K562 (cell line): ENCODE measurements at regions not wholly inside any gene's neighbourhood (a gene's known extent, or its start where the extent isn't known, plus 50 kb on each side); places are given as distances from the start of the nearest gene placed in this dataset.

Experiments
- BACH1 ChIP-seq: fragments of 200-800 bp; sonication (Bioruptor generic); IDR thresholded peaks from 2 replicates; pipeline ENCODE4 v1.6.1; 2016; ENCODE audit warnings: missing genetic modification characterization, missing compliant biosample characterization
- CBFA2T2 ChIP-seq: fragments of 450-650 bp; conservative IDR thresholded peaks from 2 replicates; pipeline ENCODE4 v1.6.1; 2017; ENCODE audit warnings: mild to moderate bottlenecking
- CREM ChIP-seq: IDR thresholded peaks from 2 replicates; pipeline ENCODE4 v1.6.1; 2014; ENCODE audit warnings: antibody characterized with exemption, low read depth
- CUX1 ChIP-seq: fragments of 200-800 bp; sonication (Bioruptor generic); IDR thresholded peaks from 2 replicates; pipeline ENCODE4 v1.6.1; 2016; ENCODE audit warnings: missing genetic modification characterization, missing compliant biosample characterization
- ELF1 ChIP-seq: fragments of 200-800 bp; sonication (Bioruptor generic); IDR thresholded peaks from 2 replicates; pipeline ENCODE4 v1.6.1; 2016; ENCODE audit warnings: missing genetic modification characterization, missing compliant biosample characterization
- FOXA3 ChIP-seq, 2 experiments: fragments of 450-650 bp in 1 of 2; sonication (generic) in 1 of 2; formaldehyde crosslinking; IDR thresholded peaks in 1 of 2; conservative IDR thresholded peaks in 1 of 2; 2 replicates each; pipeline versions ENCODE4 v1.4.0 to v1.8.0; 2020 to 2022; ENCODE audit warnings: mild to moderate bottlenecking in 2 of 2, missing genetic modification reagents in 1 of 2
- GATAD2B ChIP-seq: fragments of 450-650 bp; IDR thresholded peaks from 2 replicates; pipeline ENCODE4 v1.6.1; 2017; ENCODE audit warnings: mild to moderate bottlenecking, borderline replicate concordance
- HDAC1 ChIP-seq, 2 experiments: fragments of 450-650 bp; IDR thresholded peaks; 2 replicates each; pipeline ENCODE4 v1.6.1; 2016 to 2017; ENCODE audit warnings: inconsistent platforms in 1 of 2, mild to moderate bottlenecking in 1 of 2, moderate library complexity in 1 of 2
- KDM1A ChIP-seq, 2 experiments: fragments of 450-650 bp; IDR thresholded peaks; 2 replicates each; pipeline ENCODE4 v1.6.1; 2016; ENCODE audit warnings: mild to moderate bottlenecking in 2 of 2
- MAFK ChIP-seq: IDR thresholded peaks from 2 replicates; pipeline ENCODE4 v1.6.1; 2011; ENCODE audit warnings: low read length, improper control_type of control experiment
- MBD1 ChIP-seq: fragments of 250-450 bp; sonication (Bioruptor Pico); IDR thresholded peaks from 2 replicates; pipeline ENCODE4 v1.8.0; 2022; ENCODE audit warnings: inconsistent platforms
- MEIS2 ChIP-seq: fragments of 450-650 bp; IDR thresholded peaks from 2 replicates; pipeline ENCODE4 v1.6.1; 2014; ENCODE audit warnings: mild to moderate bottlenecking; ENCODE audit not compliant: partially characterized antibody
- MTA1 ChIP-seq: fragments of 450-650 bp; IDR thresholded peaks from 2 replicates; pipeline ENCODE4 v1.6.1; 2017; ENCODE audit warnings: borderline replicate concordance
- NEUROD1 ChIP-seq: fragments of 150-350 bp; IDR thresholded peaks from 2 replicates; pipeline ENCODE4 v1.6.1; 2014; ENCODE audit warnings: borderline replicate concordance, low read length, low read depth; ENCODE audit not compliant: partially characterized antibody
- NFE2 ChIP-seq: IDR thresholded peaks from 2 replicates; pipeline ENCODE4 v1.6.1; 2014; ENCODE audit warnings: antibody characterized with exemption, low read depth
- NFIC ChIP-seq: fragments of 450-650 bp; IDR thresholded peaks from 2 replicates; pipeline ENCODE4 v1.6.1; 2017; ENCODE audit warnings: mild to moderate bottlenecking, inconsistent platforms
- NRF1 ChIP-seq, 2 experiments: fragments of 450-650 bp; IDR thresholded peaks in 1 of 2; conservative IDR thresholded peaks in 1 of 2; 2 replicates each; pipeline ENCODE4 v1.6.1; 2014; ENCODE audit warnings: mild to moderate bottlenecking in 2 of 2
- PHF8 ChIP-seq: fragments of 200-600 bp; sonication (generic); IDR thresholded peaks from 2 replicates; pipeline ENCODE4 v1.6.1; 2012; ENCODE audit warnings: mixed run types, mild to moderate bottlenecking, inconsistent platforms, low read length, moderate library complexity, borderline replicate concordance
- PKNOX1 ChIP-seq: fragments of 450-650 bp; IDR thresholded peaks from 2 replicates; pipeline ENCODE4 v1.6.1; 2016
- POLR2AphosphoS2 ChIP-seq: IDR thresholded peaks from 2 replicates; pipeline ENCODE4 v1.6.1; 2012; ENCODE audit warnings: low read length, improper control_type of control experiment
- POLR3G ChIP-seq: IDR thresholded peaks from 2 replicates; pipeline ENCODE4 v1.6.1; 2011; ENCODE audit not compliant: insufficient read length, insufficient replicate concordance; ENCODE audit errors: extremely low read depth
- STAT5A ChIP-seq: IDR thresholded peaks from 2 replicates; pipeline ENCODE4 v1.6.1; 2012; ENCODE audit warnings: low read length, inconsistent platforms, borderline replicate concordance
- XRCC5 ChIP-seq: fragments of 200-400 bp; formaldehyde crosslinking; IDR thresholded peaks from 2 replicates; pipeline ENCODE4 v1.6.1; 2017; ENCODE audit warnings: low read depth, mild to moderate bottlenecking, low read length
- ZNF174 ChIP-seq: fragments of 250-450 bp; sonication (Bioruptor Pico); IDR thresholded peaks from 2 replicates; pipeline ENCODE4 v1.4.0; 2020; ENCODE audit warnings: mild to moderate bottlenecking
- ZNF217 ChIP-seq: sonication (generic); formaldehyde crosslinking; IDR thresholded peaks from 2 replicates; pipeline ENCODE4 v1.8.0; 2022; ENCODE audit warnings: mild to moderate bottlenecking, missing genetic modification reagents

GRCh38 chr5:10913841-10914240, 152.8 kb upstream of the DAP start (continued):
- TF ChIP-seq BACH1 (tag) (peak; percentile 26; the same call in 1 of the 2 replicates), MTA1 (no peak), XRCC5 (no peak), NRF1 (conservative IDR thresholded peaks at IDR 0.05 in 1 of 2, IDR thresholded peaks at IDR 0.05 in 1 of 2) (no peak), NFE2 (peak; percentile 87), GATAD2B (no peak), ELF1 (no peak), ZNF217 (no peak), MEIS2 (peak; percentile 74), MAFK (peak; percentile 61; the same call in 1 of the 2 replicates), CREM (peak; percentile 62), NFIC (peak; percentile 80), CBFA2T2 (peak; percentile 56), KDM1A (IDR thresholded peaks at IDR 0.05) (no peak), PKNOX1 (peak; percentile 58), MBD1 (no peak), CUX1 (no peak), ZNF174 (CRISPR knock-in tag) (no peak), NEUROD1 (no peak), STAT5A (peak; percentile 27; the same call in 1 of the 2 replicates), HDAC1 (IDR thresholded peaks at IDR 0.05) (no peak), PHF8 (no peak), POLR2AphosphoS2 (no peak), POLR3G (no peak), FOXA3 (CRISPR knock-in tag; conservative IDR thresholded peaks at IDR 0.05 in 1 of 2, IDR thresholded peaks at IDR 0.05 in 1 of 2) (no peak)
